ENCODE measurements at regions not wholly inside any gene's neighbourhood (a gene's known extent, or its start where the extent isn't known, plus 50 kb on each side); places are given as distances from the start of the nearest gene placed in this dataset.
A peak's percentile ranks its signal among the peaks of the same experiment; 100 is the strongest.

DNA sequence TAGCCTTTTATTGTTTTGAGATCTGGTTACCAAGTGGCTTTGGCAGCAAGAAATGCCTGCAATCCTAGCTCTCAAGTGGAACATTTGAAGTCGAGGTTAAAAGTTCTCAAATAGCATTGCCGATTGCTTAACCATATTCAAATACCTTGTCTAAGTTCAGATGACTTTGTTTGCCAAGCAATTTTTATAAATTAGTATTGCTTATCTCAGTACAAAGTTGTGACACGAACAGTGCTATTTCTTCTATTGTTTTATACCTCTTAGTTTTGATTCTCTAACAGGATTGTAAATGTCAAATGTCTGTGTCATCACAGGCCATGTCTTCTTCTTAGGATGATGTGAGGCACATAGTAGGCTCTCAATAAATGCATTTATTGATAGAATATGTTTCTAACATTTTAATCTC, 633.3 kb downstream of the PTPRC start:
- DNase-seq (ENCODE audit: low read depth): peak; percentile 67

DNA sequence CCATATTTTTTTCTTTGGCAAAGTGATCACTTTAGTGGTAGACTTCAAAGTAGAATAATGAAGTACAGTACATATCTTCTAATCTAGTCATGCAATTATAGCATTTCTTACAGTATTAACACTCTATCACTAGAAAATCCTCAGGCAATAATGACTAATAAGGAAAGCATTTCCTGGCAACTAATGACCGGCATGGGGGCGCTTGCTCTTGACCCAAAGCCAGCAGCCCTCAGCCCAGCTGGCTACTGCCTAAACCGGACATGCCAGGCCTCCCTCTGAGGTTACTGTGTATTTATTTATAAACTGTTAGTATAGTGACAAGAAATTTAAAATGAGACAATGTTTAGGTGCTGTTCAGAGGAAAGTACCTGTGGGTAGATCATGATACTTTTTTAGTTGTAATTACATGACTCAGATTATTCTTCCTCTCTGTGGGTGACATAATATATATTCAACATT, 633.8 kb downstream of the PTPRC start:
- peak; percentile 94 for DNase-seq (ENCODE audit: low read depth)

DNA sequence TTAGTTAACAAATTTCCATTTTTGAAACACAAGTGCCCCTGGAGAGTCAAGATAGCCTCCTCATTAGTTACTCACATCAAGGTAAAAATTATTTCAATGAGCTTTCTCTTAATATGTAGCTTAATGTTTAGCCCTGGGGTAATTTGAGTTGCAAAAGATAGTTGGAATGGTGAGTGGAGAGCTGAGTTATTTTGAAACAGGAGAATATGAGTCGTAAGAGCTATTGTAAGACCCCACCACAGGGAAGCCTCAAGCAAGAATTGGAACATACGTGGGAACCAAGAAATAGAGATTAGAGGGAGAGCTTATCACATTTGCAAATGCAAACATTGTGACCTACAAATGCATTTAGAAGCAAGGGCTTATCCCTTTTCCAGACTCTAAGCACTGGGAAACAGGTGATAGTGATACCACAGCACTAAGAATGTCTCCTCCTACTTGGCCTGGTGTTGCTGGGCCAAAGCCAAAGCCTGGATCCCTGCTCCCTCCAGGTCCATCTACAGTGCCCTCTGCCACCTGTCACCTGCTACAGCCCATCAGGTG, 635.1 kb downstream of the PTPRC start:
- peak; percentile 82 for DNase-seq (ENCODE audit: low read depth)

DNA sequence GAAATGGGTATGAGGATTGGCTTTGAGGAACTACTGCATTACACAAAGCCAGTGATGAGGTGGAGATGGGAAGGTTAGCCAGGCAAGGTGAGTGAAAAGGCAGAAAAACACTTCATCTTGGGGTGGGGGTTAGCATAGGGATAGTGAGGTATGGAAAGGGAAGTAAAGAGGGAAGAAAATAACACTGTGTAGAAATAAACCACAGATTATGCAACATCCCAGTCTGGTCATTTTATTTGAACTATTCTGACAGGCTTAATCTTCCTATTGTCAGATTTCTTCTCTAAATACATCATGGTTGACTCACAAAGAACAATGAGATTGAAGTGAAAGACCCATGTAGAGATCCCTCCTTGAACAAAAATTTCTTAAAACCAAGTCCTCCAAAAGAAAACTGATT, 640.2 kb downstream of the PTPRC start:
- no peak for DNase-seq (ENCODE audit: low read depth)

DNA sequence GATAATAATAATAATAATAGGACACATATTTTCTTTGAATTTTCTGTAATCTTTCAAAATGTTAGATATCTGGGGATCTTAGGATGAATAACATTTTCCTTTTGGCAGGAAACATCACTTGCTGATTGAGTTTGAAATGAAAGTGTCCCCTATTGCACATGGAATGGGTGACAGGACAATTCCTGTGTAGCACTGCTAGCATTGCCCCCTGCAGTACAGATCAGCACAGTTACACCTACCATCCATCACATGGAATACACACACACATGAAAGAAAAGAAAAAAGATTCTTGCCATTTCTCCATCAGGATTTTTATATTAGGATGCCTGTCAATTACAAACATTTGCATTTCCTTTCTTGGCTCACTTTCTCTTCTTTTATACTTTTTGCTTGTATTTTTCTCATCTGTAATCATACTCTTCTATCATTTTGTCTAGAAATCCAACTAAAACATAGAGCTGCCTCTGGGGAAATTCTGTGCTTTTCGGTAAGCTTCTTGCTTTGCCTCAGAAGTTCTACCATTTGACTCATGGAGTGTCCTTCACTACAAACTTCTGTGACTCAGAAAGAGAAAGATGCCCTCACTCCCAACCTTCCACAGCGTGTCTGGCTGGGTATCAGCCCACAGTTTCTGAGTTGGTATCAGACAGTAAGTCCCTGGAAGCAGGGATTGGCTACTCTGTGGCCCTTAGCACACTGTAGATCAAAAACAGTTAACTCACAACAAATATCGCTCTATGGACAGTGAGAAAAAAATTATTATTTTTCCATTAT, 641.2 kb downstream of the PTPRC start:
- DNase-seq (ENCODE audit: low read depth): no peak

DNA sequence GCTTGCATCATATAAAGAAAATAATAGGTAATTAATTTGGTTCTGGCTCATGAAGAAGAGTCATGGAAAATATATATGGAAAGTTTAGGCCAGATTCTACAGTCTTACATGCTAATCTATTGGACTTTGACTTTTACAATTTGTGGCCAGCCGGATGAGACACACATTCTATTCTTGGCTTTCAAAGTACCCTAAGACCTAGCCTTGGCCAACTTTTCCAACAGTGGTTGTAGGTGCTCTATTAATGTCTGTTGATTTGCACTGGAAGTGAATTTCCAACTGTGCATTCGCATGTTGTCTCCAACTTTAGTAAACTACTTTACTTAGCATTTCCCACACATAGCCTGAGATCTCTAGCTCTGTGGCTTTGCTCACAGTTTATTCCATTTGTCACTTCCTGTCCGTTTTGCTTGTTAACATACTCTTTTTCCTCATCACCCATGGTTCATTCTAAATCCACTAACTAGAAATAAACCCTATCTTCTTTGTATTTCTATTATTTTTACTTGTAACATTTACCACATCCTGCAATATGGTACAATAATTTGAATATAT, 644.0 kb downstream of the PTPRC start:
- DNase-seq (ENCODE audit: low read depth): peak; percentile 45

DNA sequence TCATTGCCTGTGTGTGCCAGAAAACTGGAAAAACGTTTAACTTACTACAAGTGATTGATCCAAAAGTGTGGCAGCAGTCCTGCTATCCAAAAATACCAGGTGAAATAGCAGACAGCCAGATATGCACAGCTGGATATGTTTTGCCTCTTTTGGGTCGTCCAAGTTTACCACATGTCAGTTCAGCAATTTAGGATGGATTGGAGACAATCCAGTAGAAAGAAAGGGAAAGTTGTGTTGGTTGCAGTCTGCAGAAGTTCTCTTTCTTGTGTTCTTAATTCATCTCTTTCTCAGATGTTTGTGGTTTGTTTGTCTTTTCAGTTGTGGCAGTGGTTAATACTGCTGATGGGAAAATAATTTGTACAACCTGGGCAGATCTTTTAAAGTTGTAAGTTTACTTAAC, 645.0 kb downstream of the PTPRC start:
- DNase-seq (ENCODE audit: low read depth): peak; percentile 19

DNA sequence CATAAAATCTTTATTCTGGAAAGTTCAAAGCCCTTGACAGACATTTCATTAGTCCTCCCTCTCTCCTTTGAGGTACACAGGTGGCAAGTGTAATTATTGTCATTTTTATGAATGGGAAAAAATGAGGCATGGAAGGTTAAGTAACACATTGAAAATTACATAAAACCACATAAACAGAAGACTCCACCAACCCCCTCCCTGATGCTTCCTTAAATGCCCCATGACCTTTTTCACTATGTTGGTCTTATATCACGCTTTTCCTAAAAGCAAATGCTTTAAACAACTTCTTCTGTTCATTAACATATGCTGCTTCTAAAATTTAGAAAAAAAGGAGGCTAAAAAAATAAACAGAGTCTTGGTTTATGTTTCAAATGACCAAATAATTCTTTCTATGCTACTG, 648.4 kb downstream of the PTPRC start:
- DNase-seq (ENCODE audit: low read depth): no peak

DNA sequence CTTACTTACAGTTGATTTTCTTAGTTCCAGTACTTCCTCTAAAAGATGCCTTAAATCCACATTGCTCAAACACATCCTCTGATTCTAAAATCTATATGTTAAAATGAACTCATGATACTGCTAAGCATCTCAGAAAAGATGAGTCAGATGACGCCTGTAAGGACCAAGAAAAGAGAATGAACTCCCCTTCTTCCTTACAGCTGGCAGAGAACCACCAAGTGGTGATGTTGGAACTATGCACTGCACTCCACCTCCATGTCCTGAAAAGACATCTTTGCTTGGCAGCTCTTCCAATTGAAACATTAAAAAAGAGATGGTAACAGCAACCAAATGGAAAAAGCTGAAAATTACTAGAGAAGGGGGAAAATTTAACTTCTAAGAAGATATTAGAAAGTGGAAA, 648.8 kb downstream of the PTPRC start:
- DNase-seq (ENCODE audit: low read depth): no peak

DNA sequence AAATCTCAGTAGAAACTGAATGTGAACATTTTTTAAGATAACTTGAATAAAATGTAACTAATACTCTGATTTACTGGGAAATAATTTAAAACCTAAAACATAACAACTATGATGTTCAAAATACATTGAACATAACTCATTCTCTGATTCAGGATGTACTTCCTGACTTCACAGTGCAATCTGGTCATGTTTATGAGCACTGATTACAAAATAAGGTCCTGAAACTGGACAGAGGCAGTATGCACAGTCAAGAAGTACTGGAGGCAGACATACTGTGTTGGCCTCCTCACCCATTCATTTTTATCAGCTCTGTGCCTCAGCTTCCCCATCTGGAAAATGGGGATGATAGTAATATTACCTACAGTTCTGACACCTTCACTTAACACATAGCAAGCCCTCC, 651.3 kb downstream of the PTPRC start:
- DNase-seq (ENCODE audit: low read depth): no peak

DNA sequence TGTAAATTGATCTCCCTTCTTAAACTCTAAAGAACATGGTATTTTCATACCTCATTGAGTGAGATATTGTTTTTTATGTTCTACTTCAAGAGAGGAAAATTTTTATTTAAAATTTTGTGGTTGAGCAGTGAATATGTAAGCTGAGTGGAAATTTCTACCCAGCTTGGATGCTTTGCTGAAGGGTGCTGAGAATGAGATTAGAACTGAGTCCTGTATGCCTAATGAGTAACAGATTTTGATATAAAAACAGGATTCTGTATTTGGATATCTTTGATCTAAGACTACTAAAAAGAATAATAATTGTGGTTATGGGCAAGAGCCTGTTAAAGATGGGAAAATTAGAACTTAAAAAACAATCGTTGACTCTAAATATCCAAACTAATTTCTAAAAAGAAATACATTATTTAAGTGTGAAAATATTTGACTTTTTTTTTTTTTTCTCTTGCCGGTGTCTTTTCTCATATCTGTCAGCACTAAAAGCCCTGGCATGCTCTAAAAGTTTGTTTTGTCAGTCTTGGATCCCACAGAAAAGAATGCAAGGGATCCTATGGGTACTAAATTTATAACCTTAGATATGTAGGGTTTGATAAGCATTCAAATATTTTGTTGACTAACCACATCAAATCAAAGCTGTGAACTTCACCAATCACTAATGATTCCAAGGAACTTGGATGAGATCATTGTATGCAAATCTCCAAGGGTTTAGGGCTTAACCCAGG, 652.3 kb downstream of the PTPRC start:
- no peak for DNase-seq (ENCODE audit: low read depth)

DNA sequence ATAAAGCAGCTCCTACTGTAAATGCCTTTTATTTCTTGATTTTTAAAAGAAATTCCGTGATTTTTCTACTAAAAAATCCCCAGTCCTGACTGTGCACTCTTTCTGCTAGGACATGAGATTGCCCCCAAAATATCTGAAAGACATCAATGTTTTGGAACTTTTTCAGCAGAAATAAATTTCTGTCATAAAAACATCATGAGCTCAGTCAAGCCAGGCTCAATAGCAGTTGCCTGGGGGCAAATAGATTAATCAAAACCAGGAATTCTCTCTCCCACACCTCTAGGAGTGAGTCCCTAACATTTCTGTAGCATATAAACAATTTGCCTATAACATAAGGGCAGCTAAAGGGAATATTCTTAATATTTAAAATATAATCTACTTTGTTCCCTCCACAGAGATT, 654.1 kb downstream of the PTPRC start:
- DNase-seq (ENCODE audit: low read depth): no peak

DNA sequence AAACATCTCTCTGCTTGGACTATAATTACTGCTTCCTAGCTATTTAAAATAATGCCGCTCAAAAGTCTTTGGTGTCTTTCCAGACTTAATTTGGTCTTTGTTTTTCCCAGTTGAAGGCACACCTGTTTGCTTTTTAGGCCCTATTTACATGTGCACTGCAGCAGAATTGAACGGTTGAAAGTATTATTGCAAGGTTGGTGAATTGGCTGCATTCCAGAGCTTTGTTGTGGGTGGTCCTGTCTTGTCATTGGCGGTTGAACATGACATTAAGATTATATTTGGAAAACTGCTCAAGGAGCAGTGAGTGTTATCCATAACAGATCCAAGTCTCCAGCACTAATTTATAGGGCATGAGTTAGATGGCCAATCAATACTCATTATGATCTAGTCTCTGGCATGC, 656.3 kb downstream of the PTPRC start:
- DNase-seq (ENCODE audit: low read depth): no peak

DNA sequence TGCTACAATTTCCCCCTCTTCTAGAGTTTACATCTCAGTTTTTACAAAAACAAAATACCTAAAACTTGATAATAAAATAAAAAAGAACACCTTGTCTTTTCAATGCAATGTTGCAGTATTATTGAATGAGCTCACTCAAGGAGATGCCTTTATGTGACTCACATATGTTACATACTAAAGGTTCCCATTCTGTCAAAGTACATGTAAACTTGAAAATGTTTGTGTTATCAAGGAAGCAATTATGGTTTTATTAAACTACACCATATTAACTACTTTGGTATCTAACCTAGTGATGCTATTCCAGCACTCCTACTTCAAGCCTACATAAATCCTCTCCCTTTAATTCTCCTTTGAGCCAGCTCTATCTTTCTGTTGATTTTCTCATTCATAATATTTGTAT, 658.3 kb downstream of the PTPRC start:
- no peak for DNase-seq (ENCODE audit: low read depth)

DNA sequence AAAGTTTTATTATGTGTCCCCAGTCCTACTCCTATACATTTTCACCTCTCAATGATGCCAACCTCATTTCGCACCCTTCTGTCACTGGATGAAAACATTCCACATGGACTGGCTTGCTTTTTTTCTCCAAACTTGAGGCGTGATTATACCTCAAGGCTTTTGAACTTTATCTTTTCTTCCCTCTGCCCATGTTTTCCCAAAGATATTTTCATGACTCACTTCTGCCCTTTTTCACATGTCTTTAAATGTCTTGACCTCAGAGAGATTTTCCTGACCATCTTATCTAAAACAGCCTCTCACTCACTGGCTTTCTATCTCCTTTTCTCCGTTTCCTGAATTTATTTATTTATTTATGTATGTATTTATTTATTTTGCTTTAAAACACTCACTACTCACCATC, 659.0 kb downstream of the PTPRC start:
- DNase-seq (ENCODE audit: low read depth): no peak

DNA sequence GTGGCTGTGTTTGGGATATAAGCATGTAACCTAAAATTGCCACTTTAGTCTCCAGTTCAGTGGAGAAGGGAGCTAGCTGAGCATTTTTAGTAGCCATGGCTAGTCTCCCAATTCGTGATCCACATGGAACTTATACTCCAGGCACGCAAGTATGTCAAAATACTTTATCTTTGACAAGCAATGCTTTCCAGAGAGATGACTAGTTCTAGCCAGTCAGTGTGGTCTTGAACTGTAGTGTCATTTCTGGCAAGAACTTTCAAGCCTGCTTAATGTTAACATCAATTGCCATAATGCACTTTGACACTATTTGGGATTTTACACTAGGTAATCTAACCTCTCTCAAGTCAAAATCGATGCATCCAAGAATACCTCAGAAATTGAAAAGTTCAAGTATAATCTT, 660.0 kb downstream of the PTPRC start:
- no peak for DNase-seq (ENCODE audit: low read depth)

DNA sequence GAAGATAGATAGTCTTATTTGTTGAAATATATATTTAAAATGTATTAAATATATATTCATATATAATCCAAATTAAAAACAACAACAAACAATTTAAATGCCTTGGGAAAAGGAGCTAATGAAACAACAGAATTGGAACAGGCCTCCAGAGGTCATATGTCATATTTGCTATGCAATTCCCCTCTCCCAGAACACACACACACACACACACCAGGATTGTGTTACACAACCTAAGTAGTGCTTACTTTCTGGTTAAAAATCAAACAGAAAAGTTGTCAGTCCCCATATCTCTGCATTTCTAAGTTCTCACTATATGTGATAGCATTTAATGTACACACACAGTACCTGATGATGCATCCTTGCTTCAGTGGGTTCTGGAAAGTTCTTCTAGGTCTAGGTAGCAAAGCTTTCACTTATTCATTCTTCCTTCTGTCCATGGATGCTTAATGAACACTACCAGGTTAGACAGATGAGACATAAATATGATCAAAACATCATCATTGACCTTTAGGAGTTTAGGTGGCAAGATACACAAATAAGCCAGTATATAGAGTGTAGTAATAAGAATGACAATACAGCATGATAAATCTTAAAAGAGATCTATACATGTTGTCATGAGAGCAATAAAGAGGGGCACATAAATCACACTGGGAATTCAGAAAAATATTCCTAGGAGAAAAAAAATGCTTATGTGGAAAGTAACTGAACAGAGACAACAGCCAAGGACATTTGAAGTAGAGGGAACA, 662.8 kb downstream of the PTPRC start:
- DNase-seq (ENCODE audit: low read depth): no peak

DNA sequence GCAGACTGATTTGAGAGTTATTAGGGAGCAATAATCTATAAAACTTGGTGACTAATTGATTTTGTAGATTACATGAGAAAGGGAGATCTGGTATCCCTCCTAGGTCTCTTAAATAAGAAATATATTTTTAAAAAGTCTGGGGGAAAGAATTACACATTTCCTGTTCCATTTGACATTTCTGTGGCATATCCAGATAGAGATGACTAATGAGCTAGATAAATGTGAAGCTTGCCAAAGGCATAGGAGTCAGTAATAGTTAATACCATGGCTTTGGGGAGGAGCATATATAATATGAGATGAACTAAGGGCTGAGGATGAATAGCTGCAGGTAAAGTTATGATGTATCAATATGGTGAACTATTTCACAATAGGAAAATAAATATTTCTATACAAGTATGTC, 663.7 kb downstream of the PTPRC start:
- no peak for DNase-seq (ENCODE audit: low read depth)

DNA sequence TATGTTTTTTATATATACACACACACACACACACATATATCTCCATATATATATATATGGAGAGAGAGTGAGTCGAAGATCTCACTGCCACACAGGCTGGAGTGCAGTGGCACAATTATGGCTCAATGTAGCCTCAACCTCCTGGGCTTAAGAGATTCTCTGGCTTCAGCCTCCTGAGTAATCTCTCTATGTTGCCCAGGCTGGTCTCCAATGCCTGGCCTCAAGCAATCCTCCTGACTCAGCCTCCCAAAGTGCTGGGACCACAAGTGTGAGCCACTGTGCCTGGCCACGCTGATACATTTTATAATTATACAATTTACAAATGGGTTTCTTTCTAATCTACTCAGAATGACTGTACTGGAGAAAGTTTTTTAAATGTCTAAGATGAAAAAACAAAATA, 664.2 kb downstream of the PTPRC start:
- no peak for DNase-seq (ENCODE audit: low read depth)

DNA sequence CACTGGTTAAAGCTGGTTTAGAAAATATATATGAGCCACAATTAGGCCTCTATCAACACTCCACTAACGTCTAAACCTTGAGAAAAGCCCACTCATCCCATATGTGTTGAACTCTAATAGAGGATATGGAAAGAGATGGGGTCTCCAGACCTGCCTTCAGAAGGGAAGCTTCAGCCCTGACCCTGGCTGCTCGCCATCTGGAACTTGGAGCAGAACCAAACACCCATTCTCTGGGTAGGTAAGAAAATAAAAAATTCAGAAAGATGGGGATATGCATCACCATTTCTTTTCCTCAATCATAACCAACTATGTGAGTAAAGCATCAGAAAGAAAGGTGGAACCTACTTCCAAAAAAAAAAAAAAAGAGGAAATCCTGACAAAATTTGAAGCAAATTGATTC, 666.2 kb downstream of the PTPRC start:
- DNase-seq (ENCODE audit: low read depth): no peak

DNA sequence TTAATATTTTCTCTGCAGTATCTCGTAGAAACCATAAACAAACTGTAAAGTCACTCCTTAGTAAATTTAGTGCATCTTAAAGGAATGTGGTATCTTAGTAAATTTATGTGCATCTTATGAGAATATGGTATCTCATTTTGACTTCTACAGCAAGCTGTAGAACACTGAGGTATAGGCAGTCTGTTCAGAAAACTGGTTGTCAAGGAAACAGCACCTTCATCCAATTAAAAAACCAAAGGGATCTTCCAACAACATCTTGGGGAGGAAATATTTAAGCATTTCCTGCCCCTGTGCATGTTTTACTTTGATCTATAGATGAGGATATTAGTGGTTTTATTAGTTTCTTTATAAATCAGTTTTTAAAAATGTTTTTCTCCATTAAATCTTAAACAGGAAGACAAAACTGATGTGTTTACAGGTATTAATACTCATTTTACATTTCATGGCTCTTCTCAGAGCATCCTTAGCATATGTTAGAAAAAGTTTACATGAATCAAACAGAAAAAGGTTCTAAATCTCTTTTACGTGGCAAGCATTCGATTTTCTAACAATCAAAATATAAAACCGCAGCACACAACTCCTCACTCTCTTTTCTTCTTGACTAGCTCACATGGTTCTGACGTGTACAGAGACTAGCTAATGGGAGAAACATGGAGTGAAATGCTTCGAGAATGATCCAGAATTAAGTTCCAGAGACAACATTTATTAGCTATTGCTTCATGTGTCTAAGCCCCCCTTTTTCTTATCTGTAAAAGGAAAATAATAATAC, 668.8 kb downstream of the PTPRC start:
- DNase-seq (ENCODE audit: low read depth): no peak

Data from myocyte (in vitro differentiated cells).